H1 (cell line): ENCODE measurements at regions not wholly inside any gene's neighbourhood (a gene's known extent, or its start where the extent isn't known, plus 50 kb on each side); places are given as distances from the start of the nearest gene placed in this dataset.

Experiments
- CTCF ChIA-PET: fragments of 300-600 bp; sonication (Branson Sonifier 250); formaldehyde crosslinking; loops from one replicate; lab custom pipeline; 2021; ENCODE audit not compliant: partially characterized antibody; lab: Charles Lee
- POLR2A ChIA-PET: fragments of 300-600 bp; sonication (Branson Sonifier 250); formaldehyde crosslinking; loops from one replicate; lab custom pipeline; 2021; ENCODE audit warnings: inconsistent platforms; ENCODE audit not compliant: partially characterized antibody; lab: Charles Lee
- DNase-seq, 2 experiments: peaks; one replicate each; pipeline versions ENCODE4 v3.0.0 to v3.0.0-alpha.2; 2010 to 2022; ENCODE audit warnings: low spot score in 2 of 2, low read depth in 1 of 2, mixed read lengths in 1 of 2
- FAIRE-seq: peaks from 2 replicates; lab custom pipeline; 2011; peaks lifted over from hg19 to GRCh38; lab: Jason Lieb, UNC
- H2AFZ ChIP-seq: 2 replicates; pipeline ENCODE4 v1.8.1; 2012; ENCODE audit warnings: low read length, inconsistent platforms
- H2AK5ac ChIP-seq: 2 replicates; pipeline ENCODE4 v1.6.1; 2013; ENCODE audit warnings: low read depth, low read length
- H2BK120ac ChIP-seq: replicated peaks from 2 replicates; pipeline ENCODE3; 2013; ENCODE audit warnings: low read depth, low read length, inconsistent platforms
- H2BK12ac ChIP-seq: 2 replicates; pipeline ENCODE4 v1.6.1; 2013; ENCODE audit warnings: low read depth, low read length
- H2BK15ac ChIP-seq: 2 replicates; pipeline ENCODE4 v1.6.1; 2013; ENCODE audit warnings: low read length
- H2BK20ac ChIP-seq: 2 replicates; pipeline ENCODE4 v1.6.1; 2013; ENCODE audit warnings: low read length
- H2BK5ac ChIP-seq: 2 replicates; pipeline ENCODE4 v1.6.1; 2013; ENCODE audit warnings: low read depth, low read length
- H3K14ac ChIP-seq: 2 replicates; pipeline ENCODE4 v1.6.1; 2013; ENCODE audit warnings: inconsistent platforms; ENCODE audit not compliant: insufficient read length
- H3K18ac ChIP-seq: 2 replicates; pipeline ENCODE4 v1.6.1; 2013; ENCODE audit warnings: low read length; ENCODE audit errors: extremely low read depth
- H3K23ac ChIP-seq: 2 replicates; pipeline ENCODE4 v1.6.1; 2013; ENCODE audit warnings: inconsistent platforms; ENCODE audit not compliant: insufficient read length
- H3K23me2 ChIP-seq: 2 replicates; pipeline ENCODE4 v1.6.1; 2013; ENCODE audit warnings: low read depth, low read length
- H3K27ac ChIP-seq: 2 replicates; pipeline ENCODE4 v1.6.1; 2011; ENCODE audit warnings: low read depth, low read length, inconsistent platforms
- H3K27me3 ChIP-seq, 4 experiments: replicated peaks in 1 of 4; 1 replicate in 1 of 4; 2 replicates in 3 of 4; pipeline versions ENCODE4 v1.6.1 to v1.8.1; 2011 to 2013; ENCODE audit warnings: low read length in 3 of 4, mild to moderate bottlenecking in 3 of 4, inconsistent platforms in 2 of 4, mixed read lengths in 2 of 4, moderate library complexity in 1 of 4; ENCODE audit not compliant: control insufficient read depth in 3 of 4, insufficient read depth in 3 of 4; ENCODE audit errors: extremely low read depth in 1 of 4
- H3K36me3 ChIP-seq, 4 experiments: 2 replicates each; pipeline versions ENCODE4 v1.6.1 to v1.8.1; 2011 to 2013; ENCODE audit warnings: mild to moderate bottlenecking in 4 of 4, low read length in 3 of 4, moderate library complexity in 2 of 4, control low read depth in 1 of 4, inconsistent platforms in 1 of 4; ENCODE audit not compliant: insufficient read depth in 4 of 4, control insufficient read depth in 2 of 4
- H3K4ac ChIP-seq: replicated peaks from 2 replicates; pipeline ENCODE3; 2013; ENCODE audit warnings: low read length, low read depth, mixed read lengths, inconsistent platforms; ENCODE audit not compliant: insufficient read length
- H3K4me1 ChIP-seq, 4 experiments: replicated peaks in 1 of 4; 1 replicate in 1 of 4; 2 replicates in 3 of 4; pipeline versions ENCODE4 v1.6.1 to v1.8.1; 2011 to 2013; ENCODE audit warnings: low read length in 3 of 4, inconsistent platforms in 2 of 4, mixed read lengths in 1 of 4; ENCODE audit not compliant: insufficient read depth in 4 of 4, control insufficient read depth in 3 of 4
- H3K4me2 ChIP-seq, 2 experiments: 2 replicates each; pipeline versions ENCODE4 v1.6.1 to v1.8.1; 2011 to 2013; ENCODE audit warnings: low read depth in 2 of 2, low read length in 2 of 2, control low read depth in 1 of 2, inconsistent platforms in 1 of 2, mild to moderate bottlenecking in 1 of 2; ENCODE audit not compliant: insufficient read depth in 1 of 2
- H3K4me3 ChIP-seq, 4 experiments: fragments of 200-600, 300-600 bp in 1 of 4; sonication (generic), shearing (Covaris generic), sonication (Bioruptor Twin) in 1 of 4; 2 replicates each; pipeline versions ENCODE4 v1.5.1 to v1.8.1; 2011 to 2016; ENCODE audit warnings: low read length in 4 of 4, low read depth in 3 of 4, control low read depth in 2 of 4, inconsistent platforms in 2 of 4, mild to moderate bottlenecking in 2 of 4, mixed read lengths in 1 of 4, moderate library complexity in 1 of 4; ENCODE audit not compliant: insufficient read depth in 2 of 4; ENCODE audit errors: extremely low read depth in 1 of 4
- H3K56ac ChIP-seq: replicated peaks from 2 replicates; pipeline ENCODE3; 2013; ENCODE audit warnings: low read depth, mild to moderate bottlenecking, mixed read lengths, low read length, inconsistent platforms; ENCODE audit not compliant: insufficient read length
- H3K79me1 ChIP-seq: 2 replicates; pipeline ENCODE4 v1.6.1; 2013; ENCODE audit warnings: low read depth, low read length, control low read depth
- H3K79me2 ChIP-seq, 2 experiments: 2 replicates each; pipeline versions ENCODE4 v1.6.1 to v1.8.1; 2012 to 2013; ENCODE audit warnings: low read length in 2 of 2, mild to moderate bottlenecking in 2 of 2, inconsistent platforms in 1 of 2; ENCODE audit not compliant: insufficient read depth in 2 of 2, control insufficient read depth in 1 of 2
- H3K9ac ChIP-seq, 4 experiments: replicated peaks in 1 of 4; 1 replicate in 1 of 4; 2 replicates in 3 of 4; pipeline versions ENCODE4 v1.6.1 to v1.8.1; 2011 to 2013; ENCODE audit warnings: low read depth in 3 of 4, low read length in 3 of 4, control low read depth in 2 of 4, mild to moderate bottlenecking in 2 of 4, moderate library complexity in 2 of 4, inconsistent platforms in 1 of 4; ENCODE audit errors: extremely low read depth in 1 of 4
- H3K9me3 ChIP-seq, 2 experiments: 2 replicates each; pipeline versions ENCODE4 v1.6.1 to v1.8.1; 2012 to 2013; ENCODE audit warnings: mild to moderate bottlenecking in 2 of 2, moderate library complexity in 2 of 2, control low read depth in 1 of 2, inconsistent platforms in 1 of 2, low read depth in 1 of 2, low read length in 1 of 2, mixed read lengths in 1 of 2; ENCODE audit not compliant: insufficient read depth in 2 of 2
- H4K20me1 ChIP-seq, 2 experiments: replicated peaks in 1 of 2; 2 replicates each; pipeline versions ENCODE3 to v1.8.1; 2011 to 2013; ENCODE audit warnings: inconsistent platforms in 2 of 2, low read length in 2 of 2, mild to moderate bottlenecking in 1 of 2; ENCODE audit not compliant: insufficient read depth in 2 of 2, control insufficient read depth in 1 of 2
- H4K5ac ChIP-seq: 2 replicates; pipeline ENCODE4 v1.6.1; 2013; ENCODE audit warnings: low read length, low read depth, mixed read lengths, inconsistent platforms; ENCODE audit not compliant: insufficient read length
- H4K8ac ChIP-seq: 2 replicates; pipeline ENCODE4 v1.8.0; 2013; ENCODE audit warnings: mild to moderate bottlenecking, moderate library complexity, low read length, inconsistent platforms; ENCODE audit not compliant: insufficient read depth; ENCODE audit errors: extremely low read depth
- H4K91ac ChIP-seq: replicated peaks from 2 replicates; pipeline ENCODE3; 2013; ENCODE audit warnings: low read length, mixed read lengths, inconsistent platforms; ENCODE audit not compliant: insufficient read length
- FOSL1 ChIP-seq: IDR thresholded peaks from 2 replicates; pipeline ENCODE4 v1.6.1; 2011; ENCODE audit warnings: mild to moderate bottlenecking, low read depth, low read length, moderate library complexity; ENCODE audit not compliant: insufficient read depth
- SIN3A ChIP-seq, 2 experiments: IDR thresholded peaks in 1 of 2; conservative IDR thresholded peaks in 1 of 2; 2 replicates each; pipeline ENCODE4 v1.6.1; 2011 to 2012; ENCODE audit warnings: low read length in 2 of 2, improper control_type of control experiment in 1 of 2, low read depth in 1 of 2, mild to moderate bottlenecking in 1 of 2
- TAF1 ChIP-seq: IDR thresholded peaks from 2 replicates; pipeline ENCODE4 v1.6.1; 2011; ENCODE audit warnings: mild to moderate bottlenecking, low read depth, low read length
- WGBS, 2 experiments: shearing (Covaris generic) in 1 of 2; methylation state at CpG; one replicate each; pipeline versions ENCODE4 v1.1.6 to v1.1.7; 2013 to 2015; ENCODE audit warnings: low lambda C conversion rate in 2 of 2, mixed read lengths in 2 of 2, inconsistent platforms in 1 of 2, low coverage in 1 of 2, missing lambda C conversion rate in 1 of 2; ENCODE audit not compliant: insufficient replicate concordance in 2 of 2, insufficient coverage in 1 of 2, insufficient read length in 1 of 2; ENCODE audit errors: extremely low coverage in 1 of 2, missing lambda C conversion rate in 1 of 2; 5-methylcytosine and 5-hydroxymethylcytosine counted together

DNA sequence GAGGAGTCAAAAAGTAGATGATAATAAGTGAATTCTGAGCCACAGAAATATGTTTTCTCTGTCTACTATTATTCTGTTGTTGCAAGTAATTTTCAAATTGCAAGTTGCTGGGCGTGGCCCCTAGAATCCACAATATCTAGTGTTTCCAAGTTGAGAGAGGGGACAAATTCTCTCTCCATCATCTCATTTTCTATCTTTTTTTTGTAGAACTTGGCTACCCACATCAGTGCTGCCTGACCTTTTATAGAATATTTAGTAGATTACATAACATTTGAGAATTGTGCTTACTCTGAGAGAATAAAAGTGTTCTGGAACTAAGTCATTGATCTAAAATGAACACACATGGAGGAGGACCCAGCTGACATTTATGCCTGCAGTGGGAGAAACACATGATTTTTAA is 110.9 kb upstream of the CSNK1A1L start:
- no peaks in the 10 kb centered on the region for H3K36me3 ChIP-seq
- no peak overlapping the region for H3K27ac ChIP-seq
- ChIA-PET CTCF (no interaction called here), POLR2A (no interaction called here)
- no peak overlapping the region for H2BK5ac ChIP-seq
- H4K8ac ChIP-seq: no peak overlapping the region
- no peak overlapping the region for H3K9ac ChIP-seq
- no peak for FAIRE-seq
- H3K23ac ChIP-seq: no peak overlapping the region
- H3K4me1 ChIP-seq: no peaks in the 10 kb centered on the region
- no peak overlapping the region for H2BK120ac ChIP-seq
- H3K27me3 ChIP-seq: no peaks in the 10 kb centered on the region
- no peaks in the 10 kb centered on the region for H4K20me1 ChIP-seq
- no peaks in the 10 kb centered on the region for H3K23me2 ChIP-seq
- no peak overlapping the region for H3K56ac ChIP-seq
- no peaks in the 10 kb centered on the region for H3K79me1 ChIP-seq
- H3K14ac ChIP-seq: no peak overlapping the region
- no peak overlapping the region for H4K91ac ChIP-seq
- H3K79me2 ChIP-seq: no peaks in the 10 kb centered on the region
- H2BK15ac ChIP-seq: no peak overlapping the region
- DNase-seq: no peak
- H3K18ac ChIP-seq: no peak overlapping the region
- H2AK5ac ChIP-seq: no peak overlapping the region
- no peak overlapping the region for H3K4ac ChIP-seq
- no peaks in the 10 kb centered on the region for H3K9me3 ChIP-seq
- H3K4me2 ChIP-seq: no peak overlapping the region
- WGBS, 2 experiments: 83% methylated on average over 1 of the region's 1 CpG; no CpG with 5 or more reads in 1 of the 2 experiments
- no peak overlapping the region for H2BK20ac ChIP-seq
- H2AFZ ChIP-seq: no peak overlapping the region
- no peak overlapping the region for H3K4me3 ChIP-seq
- no peak overlapping the region for H2BK12ac ChIP-seq
- no peak overlapping the region for H4K5ac ChIP-seq
- TF ChIP-seq SIN3A (conservative IDR thresholded peaks at IDR 0.05 in 1 of 2, IDR thresholded peaks at IDR 0.05 in 1 of 2; ENCODE audit: low read depth in 1 of 2, low read length in 2 of 2) (no peak), TAF1 (no peak), FOSL1 (no peak)
